Stimulated activated CD4-positive, alpha-beta T cell treated with anti-CD3 and anti-CD28 coated beads, Interleukin-15, amount 100 ng/mL, for 48 hours (primary cell): ENCODE measurements at regions not wholly inside any gene's neighbourhood (a gene's known extent, or its start where the extent isn't known, plus 50 kb on each side); places are given as distances from the start of the nearest gene placed in this dataset.
"Not testable (repeated sequence)": the region's sequence is repeated elsewhere in the genome, so short reads cannot be mapped to it uniquely, and the experiment has no call there.

ENCODE experiments used
- DNase-seq, 2 donors: peaks; one replicate each; pipeline ENCODE4 v3.0.0-alpha.2; 2020; ENCODE audit warnings: low read depth in 2 of 2

GRCh38 chr13:99702687-99703319 is 201.5 kb downstream of the TM9SF2 start:
- DNase-seq, result no peak

- DNase-seq, result no peak
These were observed 199.2 kb downstream of the TM9SF2 start for GRCh38 chr13:99700468-99700867.

DNA sequence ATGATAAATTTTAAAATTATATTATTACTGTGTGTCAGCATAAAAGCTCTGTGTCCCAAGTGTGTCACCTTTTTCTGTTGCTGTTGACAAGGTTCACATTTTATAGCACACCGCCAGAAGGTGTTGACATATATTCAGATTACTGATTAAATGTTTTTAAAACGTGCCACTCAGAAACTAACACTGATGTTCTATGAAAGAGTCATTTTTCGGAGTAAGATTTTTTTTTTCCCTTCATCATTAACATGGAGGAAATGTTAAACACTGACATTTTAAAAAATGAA is 197.5 kb downstream of the TM9SF2 start:
- DNase-seq, result no peak

DNA sequence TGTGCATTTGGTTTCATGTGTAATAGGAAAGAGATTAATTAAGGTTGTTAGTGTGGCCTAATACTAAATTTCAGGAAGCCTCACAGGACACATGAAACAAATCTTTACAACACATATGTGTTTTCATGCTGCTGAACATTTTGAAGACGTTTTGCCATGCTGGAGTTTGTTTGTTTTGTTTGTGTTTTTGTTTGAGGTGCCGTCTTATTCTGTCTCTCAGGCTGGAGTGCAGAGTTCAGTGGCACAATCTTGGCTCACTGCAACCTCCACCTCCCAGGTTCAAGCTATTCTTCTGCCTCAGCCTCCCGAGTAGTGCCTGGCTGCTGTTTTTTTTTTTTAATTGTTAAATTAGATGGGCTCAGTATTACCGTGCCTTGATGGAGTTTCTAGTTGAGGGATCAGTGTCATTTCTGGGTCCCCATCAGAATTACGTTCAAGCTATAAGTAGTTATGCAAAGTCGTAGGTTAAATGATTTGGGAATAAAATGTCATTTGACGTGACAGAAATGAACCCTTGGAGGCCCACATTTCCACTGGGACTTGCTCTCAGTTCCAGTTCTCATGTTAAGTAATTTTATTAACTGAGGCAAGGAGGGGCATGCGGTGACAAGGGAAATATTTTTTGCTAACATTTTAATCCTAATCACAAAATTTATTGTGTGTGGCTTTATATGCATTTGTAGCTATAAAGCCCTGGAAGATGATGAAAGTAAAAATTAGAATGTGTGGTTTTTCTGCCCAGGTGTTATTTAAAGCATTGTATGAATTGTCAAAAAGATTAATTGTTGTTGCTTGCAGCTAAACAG is 196.9 kb downstream of the TM9SF2 start:
- no peak for DNase-seq

DNA sequence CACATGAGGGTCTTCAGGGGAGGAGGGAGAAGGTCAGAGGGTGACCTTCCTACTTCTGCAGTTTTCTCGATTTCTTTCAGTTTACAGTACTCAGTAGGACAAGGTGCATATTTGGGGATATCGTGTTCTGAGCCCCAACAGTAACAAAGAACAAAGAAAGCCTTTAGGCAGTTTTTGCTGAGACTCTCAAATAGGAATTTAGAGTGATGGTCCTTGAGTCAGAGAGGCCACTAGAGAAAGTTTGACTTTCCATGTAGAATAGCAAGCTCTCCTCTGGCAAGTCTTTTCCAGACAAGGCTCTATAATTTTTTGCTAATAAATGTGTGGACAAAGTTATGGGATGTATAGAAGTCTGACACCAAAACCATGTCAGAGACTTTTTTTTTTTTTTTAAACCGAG is 194.6 kb downstream of the TM9SF2 start:
- no peak for DNase-seq

GRCh38 chr13:99693852-99694611 is 192.8 kb downstream of the TM9SF2 start:
- DNase-seq, result no peak

DNA sequence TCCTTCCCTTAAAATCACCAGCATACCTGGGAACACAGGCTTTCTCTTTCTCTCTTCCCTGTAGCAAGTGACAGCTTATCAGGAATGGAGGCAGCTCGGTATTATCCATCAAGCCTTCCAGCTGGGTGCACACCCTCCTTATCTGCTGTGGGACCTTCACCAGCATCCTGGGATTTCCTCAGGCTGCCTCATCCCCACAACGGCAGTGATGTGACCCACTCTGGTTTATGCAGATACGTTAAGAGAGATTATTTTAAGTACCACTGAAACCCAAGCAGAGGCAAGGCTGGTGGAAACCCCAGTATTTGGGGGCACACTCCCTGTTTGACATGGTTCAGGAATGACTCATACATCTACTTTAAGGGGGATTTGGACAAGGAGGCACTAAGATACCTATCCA is 192.1 kb downstream of the TM9SF2 start:
- DNase-seq, result no peak

GRCh38 chr13:99692854-99693253 is 191.6 kb downstream of the TM9SF2 start:
- DNase-seq, result no peak

- DNase-seq, result no peak
These were observed 190.3 kb downstream of the TM9SF2 start for GRCh38 chr13:99691552-99691951.

DNA sequence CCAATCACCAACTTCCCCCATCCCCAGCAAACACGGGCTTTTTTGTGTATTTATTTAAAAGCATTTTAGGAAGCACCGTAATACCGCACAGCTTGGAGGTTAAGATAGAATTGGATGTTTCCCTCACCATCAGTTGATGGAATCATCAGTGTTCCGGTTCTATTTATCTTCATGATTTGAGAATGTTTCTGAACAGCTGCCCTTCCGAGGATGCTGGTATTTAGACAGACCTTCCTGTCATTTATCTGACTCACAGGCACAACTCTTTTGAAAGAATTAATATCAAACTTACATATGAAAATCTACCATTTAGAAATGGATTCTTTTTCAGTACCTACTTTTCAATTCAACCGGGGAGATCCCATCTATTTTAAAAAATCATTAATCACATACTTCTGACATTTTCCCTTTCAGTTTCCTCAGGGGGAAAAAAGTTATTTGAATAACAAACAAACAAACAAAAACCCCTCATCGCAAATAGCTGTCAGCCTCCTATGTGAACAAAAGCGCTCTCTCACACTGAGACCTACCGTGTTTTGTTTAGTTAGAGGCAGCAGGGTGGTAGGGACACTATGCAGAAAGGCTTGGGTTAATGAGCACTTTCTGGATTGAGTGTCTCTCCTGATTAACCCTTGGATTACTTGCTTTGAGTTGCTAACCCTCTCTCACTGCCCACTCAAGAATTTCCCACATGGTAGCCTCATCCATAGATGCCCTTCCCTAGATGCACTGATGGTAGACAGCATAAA is 189.3 kb downstream of the TM9SF2 start:
- no peak for DNase-seq

GRCh38 chr13:99689955-99690354 is 188.7 kb downstream of the TM9SF2 start:
- DNase-seq, result no peak

GRCh38 chr13:99688776-99689175 is 187.5 kb downstream of the TM9SF2 start:
- no peak for DNase-seq

GRCh38 chr13:99687723-99688397 is 186.6 kb downstream of the TM9SF2 start:
- no peak for DNase-seq

- DNase-seq, result no peak
These were observed 185.7 kb downstream of the TM9SF2 start for GRCh38 chr13:99686944-99687411.

DNA sequence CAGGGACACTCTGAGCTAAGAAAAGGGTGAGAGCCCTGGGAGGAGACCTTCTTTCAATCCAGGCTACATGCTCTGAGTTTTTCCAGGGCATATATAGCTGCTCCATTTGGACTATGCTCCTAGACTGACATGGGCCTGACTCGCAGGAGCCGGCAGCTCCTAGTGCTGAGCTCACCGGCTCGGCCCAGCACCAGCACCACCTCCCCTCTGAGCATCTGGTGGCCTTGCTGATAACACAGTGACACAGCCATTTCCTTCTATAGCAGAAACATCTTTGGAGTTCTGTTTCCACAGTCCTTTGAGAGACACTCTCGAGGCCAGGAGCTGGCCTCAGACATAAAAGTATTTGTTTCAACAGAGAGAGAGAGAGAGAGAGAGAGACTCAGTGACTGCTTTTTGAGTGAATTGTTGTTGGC is 184.9 kb downstream of the TM9SF2 start:
- DNase-seq, result no peak

DNA sequence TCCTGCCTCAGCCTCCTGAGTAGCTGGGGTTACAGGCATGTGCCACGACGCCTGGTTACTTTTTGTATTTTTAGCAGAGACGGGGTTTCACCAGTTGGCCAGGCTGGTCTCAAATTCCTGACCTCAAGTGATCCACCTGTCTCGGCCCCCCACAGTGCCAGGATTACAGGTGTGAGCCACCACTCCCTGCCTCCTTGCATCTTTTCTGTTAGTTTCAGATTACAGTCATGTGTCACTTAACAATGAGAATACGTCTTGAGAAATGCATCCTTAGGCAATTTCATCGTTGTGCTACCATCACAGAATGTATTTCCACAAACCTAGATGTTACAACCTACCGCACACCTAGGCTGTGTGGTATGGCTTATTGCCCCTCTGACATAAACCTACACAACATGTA is 180.4 kb downstream of the TM9SF2 start:
- DNase-seq, result no peak

DNA sequence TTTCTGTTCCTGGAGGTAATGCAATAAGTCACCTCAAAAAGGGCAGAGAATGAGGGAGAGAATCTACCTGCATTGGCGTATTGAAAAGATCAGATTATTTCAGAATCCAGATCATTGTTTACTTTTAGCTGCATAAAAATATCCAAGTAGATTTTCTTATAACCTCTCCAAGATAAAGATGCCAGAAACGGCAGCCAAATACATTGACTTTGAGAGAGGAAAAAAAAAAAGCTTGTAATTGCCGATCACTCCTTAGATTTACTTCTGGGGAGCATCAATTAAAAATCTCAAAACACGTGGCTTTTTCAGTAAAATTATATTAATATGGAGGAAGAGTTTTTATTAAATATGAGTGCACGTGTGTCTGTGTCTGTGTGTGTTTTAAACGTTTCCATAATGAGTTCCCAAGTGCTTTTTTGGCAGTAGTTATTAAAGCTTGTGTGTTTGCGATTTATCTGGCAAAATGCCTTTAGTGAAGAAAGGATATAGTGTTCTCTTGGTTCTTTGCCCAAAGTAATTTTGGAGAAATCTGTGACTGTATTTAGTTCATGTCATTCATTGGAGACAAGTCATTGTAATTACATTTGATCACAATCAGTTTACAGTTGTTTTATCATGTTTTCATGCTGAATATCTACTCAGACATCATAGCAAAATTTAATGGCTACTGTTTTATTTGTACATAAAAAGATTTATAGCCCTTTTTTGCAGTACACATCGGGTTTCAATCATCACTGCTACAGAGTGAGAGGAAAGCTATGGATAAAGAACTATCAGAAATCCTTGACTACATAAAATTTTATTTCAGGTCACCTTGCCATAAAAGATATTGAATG is 176.1 kb downstream of the TM9SF2 start:
- no peak for DNase-seq

- DNase-seq, result no peak
These were observed 170.5 kb downstream of the TM9SF2 start for GRCh38 chr13:99671746-99672145.

DNA sequence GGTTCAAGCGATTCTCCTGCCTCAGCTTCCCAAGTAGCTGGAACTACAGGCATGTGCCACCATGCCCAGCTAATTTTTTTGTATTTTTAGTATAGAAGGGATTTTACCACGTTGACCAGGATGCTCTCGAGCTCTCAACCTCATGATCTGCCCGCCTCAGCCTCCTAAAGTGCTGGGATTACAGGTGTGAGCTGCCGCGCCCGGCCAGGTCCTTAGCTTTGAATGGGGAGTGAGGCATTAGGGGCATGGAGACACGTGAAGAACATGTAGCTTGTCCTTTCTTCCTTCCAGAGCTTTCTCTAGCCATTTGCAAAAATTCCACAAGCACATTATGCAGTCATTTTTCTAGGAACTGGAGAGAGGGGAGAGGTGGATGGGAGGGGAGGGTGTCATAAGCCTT is 167.8 kb downstream of the TM9SF2 start:
- not testable (repeated sequence) for DNase-seq

- no peak for DNase-seq
These were observed 165.0 kb downstream of the TM9SF2 start for GRCh38 chr13:99666146-99666805.
